ENCODE measurements at regions not wholly inside any gene's neighbourhood (a gene's known extent, or its start where the extent isn't known, plus 50 kb on each side); places are given as distances from the start of the nearest gene placed in this dataset.

- H3K36me3 ChIP-seq (ENCODE audit: control insufficient read depth, insufficient read depth, low read length) = no peaks in the 10 kb centered on the region
- H3K27ac ChIP-seq (ENCODE audit: low read depth, low read length) = no peak overlapping the region
- peaks cover 5% of the 10 kb centered on the region for H3K4me1 ChIP-seq (ENCODE audit: control insufficient read depth, insufficient read depth, low read length)
- H3K4me3 ChIP-seq (ENCODE audit: low read depth, low read length) = no peak overlapping the region
- no peak overlapping the region for H3K9ac ChIP-seq (ENCODE audit: low read depth, low read length)
- no peaks in the 10 kb centered on the region for H3K27me3 ChIP-seq (ENCODE audit: control insufficient read depth, insufficient read depth, low read length)
- H3K9me3 ChIP-seq (ENCODE audit: control insufficient read depth, insufficient read depth, low read length) = no peaks in the 10 kb centered on the region
These were observed 258.5 kb downstream of the FOXD2 start for GRCh38 chr1:47696404-47696736.

DNA sequence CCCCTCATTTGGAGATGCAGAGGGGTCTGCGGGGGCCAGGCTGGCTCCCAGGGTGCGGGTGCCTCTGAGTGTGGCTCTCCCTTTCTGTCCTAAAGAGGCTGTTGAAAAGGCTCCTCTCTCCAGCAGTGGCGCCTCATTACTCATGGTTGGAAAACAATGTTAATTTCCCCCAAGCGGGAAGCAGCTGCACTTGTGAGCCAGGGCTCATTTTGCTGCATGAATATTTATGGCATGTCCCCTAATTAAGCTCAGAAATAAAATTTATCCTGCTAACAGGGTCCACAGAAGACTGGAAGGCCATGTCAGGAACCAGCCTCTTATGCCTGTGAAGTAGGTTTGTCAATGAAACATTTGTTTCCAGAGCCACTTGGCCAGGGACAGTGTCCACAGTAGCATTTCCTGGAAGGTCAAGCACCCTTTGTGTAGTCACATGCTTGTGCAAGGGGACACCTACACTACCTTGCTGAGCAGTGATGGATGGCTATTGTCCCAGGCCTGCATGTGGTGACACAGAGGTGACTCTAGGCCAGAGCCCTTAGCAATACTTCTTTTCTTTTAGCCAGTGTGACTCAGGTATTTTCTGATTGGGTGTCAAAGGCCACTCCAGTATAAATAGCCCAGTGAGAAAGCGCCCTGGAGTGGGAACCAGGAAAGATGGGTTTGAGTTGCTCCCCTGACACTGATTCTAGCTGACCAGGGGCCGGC lies 259.0 kb downstream of the FOXD2 start:
- H3K4me3 ChIP-seq (ENCODE audit: low read depth, low read length) = no peak overlapping the region
- no peaks in the 10 kb centered on the region for H3K9me3 ChIP-seq (ENCODE audit: control insufficient read depth, insufficient read depth, low read length)
- no peaks in the 10 kb centered on the region for H3K36me3 ChIP-seq (ENCODE audit: control insufficient read depth, insufficient read depth, low read length)
- no peaks in the 10 kb centered on the region for H3K27me3 ChIP-seq (ENCODE audit: control insufficient read depth, insufficient read depth, low read length)
- peak overlapping the region; percentile 26 for H3K27ac ChIP-seq (ENCODE audit: low read depth, low read length)
- no peak overlapping the region for H3K9ac ChIP-seq (ENCODE audit: low read depth, low read length)
- peaks cover 5% of the 10 kb centered on the region for H3K4me1 ChIP-seq (ENCODE audit: control insufficient read depth, insufficient read depth, low read length)

GRCh38 chr1:47697616-47698335 lies 259.9 kb downstream of the FOXD2 start:
- Histone ChIP-seq H3K27me3 (ENCODE audit: control insufficient read depth, insufficient read depth, low read length) (no peaks in the 10 kb centered on the region), H3K9ac (ENCODE audit: low read depth, low read length) (no peak overlapping the region), H3K36me3 (ENCODE audit: control insufficient read depth, insufficient read depth, low read length) (no peaks in the 10 kb centered on the region), H3K27ac (ENCODE audit: low read depth, low read length) (no peak overlapping the region), H3K4me1 (ENCODE audit: control insufficient read depth, insufficient read depth, low read length) (peaks cover 5% of the 10 kb centered on the region), H3K9me3 (ENCODE audit: control insufficient read depth, insufficient read depth, low read length) (no peaks in the 10 kb centered on the region), H3K4me3 (ENCODE audit: low read depth, low read length) (no peak overlapping the region)

DNA sequence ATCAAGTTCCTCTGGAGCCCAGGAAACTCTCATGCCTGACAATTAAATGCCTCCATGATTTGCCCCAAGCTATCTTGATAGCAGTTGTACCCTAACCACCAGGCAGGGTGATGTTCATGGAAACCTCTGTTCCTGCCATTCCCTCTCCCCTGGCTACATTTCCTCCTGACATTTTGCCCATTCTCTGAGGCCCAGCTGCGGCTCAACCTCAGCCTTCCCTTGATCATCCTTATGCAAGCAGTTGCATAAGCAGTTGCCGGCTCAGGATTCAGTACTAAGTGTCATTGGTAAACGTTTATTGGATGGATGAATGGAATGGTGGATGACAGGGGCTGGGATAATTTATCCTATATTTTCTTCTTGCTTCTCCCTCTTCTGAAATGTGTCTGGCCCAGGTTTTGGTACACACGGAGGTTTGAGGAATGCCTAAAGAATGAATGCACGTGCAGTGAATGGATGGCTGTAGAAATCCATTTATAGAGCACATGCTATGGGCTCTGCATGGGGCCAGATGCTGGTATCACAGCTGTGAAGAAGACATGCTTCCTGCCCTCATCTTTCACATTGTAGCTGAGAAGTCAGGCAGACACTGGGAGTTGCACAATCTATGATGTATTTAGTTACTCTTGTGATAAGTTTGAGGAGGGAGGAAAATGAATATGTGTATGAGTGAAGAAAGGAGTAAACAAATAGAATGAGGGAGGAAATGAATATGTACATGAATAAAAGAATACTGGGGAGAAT lies 261.8 kb downstream of the FOXD2 start:
- H3K9ac ChIP-seq (ENCODE audit: low read depth, low read length) = no peak overlapping the region
- H3K36me3 ChIP-seq (ENCODE audit: control insufficient read depth, insufficient read depth, low read length) = no peaks in the 10 kb centered on the region
- peaks cover 5% of the 10 kb centered on the region for H3K4me1 ChIP-seq (ENCODE audit: control insufficient read depth, insufficient read depth, low read length)

GRCh38 chr1:47701283-47701682 lies 263.4 kb downstream of the FOXD2 start:
- Histone ChIP-seq H3K36me3 (ENCODE audit: control insufficient read depth, insufficient read depth, low read length) (no peaks in the 10 kb centered on the region), H3K4me1 (ENCODE audit: control insufficient read depth, insufficient read depth, low read length) (peaks cover 5% of the 10 kb centered on the region)

More for the DNA sequence above, 261.8 kb downstream of the FOXD2 start:
- Histone ChIP-seq H3K4me3 (ENCODE audit: low read depth, low read length) (no peak overlapping the region), H3K27me3 (ENCODE audit: control insufficient read depth, insufficient read depth, low read length) (no peaks in the 10 kb centered on the region), H3K27ac (ENCODE audit: low read depth, low read length) (no peak overlapping the region), H3K9me3 (ENCODE audit: control insufficient read depth, insufficient read depth, low read length) (no peaks in the 10 kb centered on the region)

DNA sequence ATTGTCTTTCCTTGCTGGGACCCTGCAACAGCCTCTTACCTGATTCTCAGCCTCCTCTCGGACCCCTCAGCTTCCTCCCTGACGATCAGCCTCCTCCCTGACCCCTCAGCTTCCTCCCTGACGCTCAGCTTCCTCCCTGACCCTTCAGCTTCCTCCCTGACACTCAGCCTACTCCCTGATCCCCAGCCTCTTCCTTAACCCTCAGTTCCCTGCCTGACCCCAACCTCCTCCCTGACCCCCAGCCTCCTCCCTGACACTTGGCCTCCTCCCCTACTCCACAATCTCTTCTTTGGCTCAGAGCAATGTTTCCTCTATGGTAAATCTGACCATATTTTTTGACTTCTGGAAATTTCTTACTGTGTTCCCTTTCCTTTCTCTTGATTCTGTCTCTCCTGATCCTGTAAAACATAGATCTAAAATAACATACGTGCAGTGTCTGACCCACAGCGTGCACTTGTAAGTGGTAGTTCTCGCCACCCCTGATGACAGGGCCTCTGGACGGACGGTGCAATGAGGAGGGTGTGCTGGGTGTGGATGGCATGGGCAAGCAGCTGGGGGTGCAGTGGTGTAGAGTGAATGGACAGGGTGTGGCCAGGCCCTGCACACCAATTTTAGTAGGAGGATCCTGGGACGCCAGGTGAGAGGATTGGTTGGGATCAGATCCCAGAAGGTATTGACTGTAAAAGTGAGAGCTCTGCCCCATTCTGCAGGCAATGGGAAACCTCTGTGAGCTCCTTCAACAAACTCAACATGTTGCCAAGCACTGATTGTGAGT lies 264.1 kb downstream of the FOXD2 start:
- Histone ChIP-seq H3K4me3 (ENCODE audit: low read depth, low read length) (no peak overlapping the region), H3K9ac (ENCODE audit: low read depth, low read length) (no peak overlapping the region), H3K27me3 (ENCODE audit: control insufficient read depth, insufficient read depth, low read length) (peaks cover 22% of the 10 kb centered on the region), H3K9me3 (ENCODE audit: control insufficient read depth, insufficient read depth, low read length) (no peaks in the 10 kb centered on the region), H3K27ac (ENCODE audit: low read depth, low read length) (no peak overlapping the region), H3K4me1 (ENCODE audit: control insufficient read depth, insufficient read depth, low read length) (peaks cover 2% of the 10 kb centered on the region), H3K36me3 (ENCODE audit: control insufficient read depth, insufficient read depth, low read length) (no peaks in the 10 kb centered on the region)

More at GRCh38 chr1:47701283-47701682, 263.4 kb downstream of the FOXD2 start:
- Histone ChIP-seq H3K27me3 (ENCODE audit: control insufficient read depth, insufficient read depth, low read length) (peaks cover 16% of the 10 kb centered on the region), H3K9ac (ENCODE audit: low read depth, low read length) (no peak overlapping the region), H3K4me3 (ENCODE audit: low read depth, low read length) (no peak overlapping the region), H3K27ac (ENCODE audit: low read depth, low read length) (no peak overlapping the region), H3K9me3 (ENCODE audit: control insufficient read depth, insufficient read depth, low read length) (no peaks in the 10 kb centered on the region)

DNA sequence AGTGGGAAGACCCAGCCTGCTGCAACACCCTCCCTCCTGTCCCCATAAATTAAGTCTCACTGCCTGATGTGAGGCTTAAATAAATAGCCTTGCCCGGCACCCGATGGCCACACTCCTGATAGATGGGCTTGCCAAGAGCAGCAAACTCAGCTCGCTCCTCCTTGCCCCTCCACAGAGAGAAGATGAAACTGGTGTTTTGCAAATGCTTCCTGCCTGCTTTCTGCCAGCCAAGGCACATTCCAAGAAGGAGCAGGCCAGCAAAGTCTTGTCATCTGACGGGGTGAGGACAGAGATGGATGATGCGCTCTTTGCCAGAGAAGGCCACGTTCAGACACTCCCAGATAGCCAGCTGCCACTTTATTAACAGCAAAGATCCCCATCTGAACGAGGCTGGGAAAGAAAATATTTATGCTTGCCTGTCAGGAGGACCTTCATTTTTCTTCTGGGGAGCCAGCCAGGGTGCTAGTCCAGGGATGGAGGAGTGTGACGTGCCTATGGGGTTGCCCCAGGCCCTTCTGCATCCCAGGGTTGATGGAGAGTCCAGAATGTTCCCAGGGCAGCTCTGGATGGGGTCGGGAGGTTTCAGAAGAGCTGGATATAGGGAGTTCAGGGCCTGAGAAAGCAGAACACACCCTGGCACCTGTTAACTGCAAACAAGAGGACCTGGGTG lies 265.4 kb downstream of the FOXD2 start:
- H3K36me3 ChIP-seq (ENCODE audit: control insufficient read depth, insufficient read depth, low read length) = no peaks in the 10 kb centered on the region
- peaks cover 4% of the 10 kb centered on the region; the same call in 1 of the 2 replicates for H3K4me1 ChIP-seq (ENCODE audit: control insufficient read depth, insufficient read depth, low read length)
- H3K9ac ChIP-seq (ENCODE audit: low read depth, low read length) = no peak overlapping the region
- H3K27ac ChIP-seq (ENCODE audit: low read depth, low read length) = no peak overlapping the region
- no peak overlapping the region for H3K4me3 ChIP-seq (ENCODE audit: low read depth, low read length)
- peaks cover 36% of the 10 kb centered on the region for H3K27me3 ChIP-seq (ENCODE audit: control insufficient read depth, insufficient read depth, low read length)
- H3K9me3 ChIP-seq (ENCODE audit: control insufficient read depth, insufficient read depth, low read length) = no peaks in the 10 kb centered on the region

- Histone ChIP-seq H3K9me3 (ENCODE audit: control insufficient read depth, insufficient read depth, low read length) (no peaks in the 10 kb centered on the region), H3K9ac (ENCODE audit: low read depth, low read length) (no peak overlapping the region), H3K4me1 (ENCODE audit: control insufficient read depth, insufficient read depth, low read length) (peaks cover 9% of the 10 kb centered on the region; the same call in 1 of the 2 replicates), H3K27me3 (ENCODE audit: control insufficient read depth, insufficient read depth, low read length) (peaks cover 44% of the 10 kb centered on the region), H3K4me3 (ENCODE audit: low read depth, low read length) (no peak overlapping the region), H3K36me3 (ENCODE audit: control insufficient read depth, insufficient read depth, low read length) (no peaks in the 10 kb centered on the region), H3K27ac (ENCODE audit: low read depth, low read length) (no peak overlapping the region)
These were observed 266.2 kb downstream of the FOXD2 start for GRCh38 chr1:47703981-47704596.

DNA sequence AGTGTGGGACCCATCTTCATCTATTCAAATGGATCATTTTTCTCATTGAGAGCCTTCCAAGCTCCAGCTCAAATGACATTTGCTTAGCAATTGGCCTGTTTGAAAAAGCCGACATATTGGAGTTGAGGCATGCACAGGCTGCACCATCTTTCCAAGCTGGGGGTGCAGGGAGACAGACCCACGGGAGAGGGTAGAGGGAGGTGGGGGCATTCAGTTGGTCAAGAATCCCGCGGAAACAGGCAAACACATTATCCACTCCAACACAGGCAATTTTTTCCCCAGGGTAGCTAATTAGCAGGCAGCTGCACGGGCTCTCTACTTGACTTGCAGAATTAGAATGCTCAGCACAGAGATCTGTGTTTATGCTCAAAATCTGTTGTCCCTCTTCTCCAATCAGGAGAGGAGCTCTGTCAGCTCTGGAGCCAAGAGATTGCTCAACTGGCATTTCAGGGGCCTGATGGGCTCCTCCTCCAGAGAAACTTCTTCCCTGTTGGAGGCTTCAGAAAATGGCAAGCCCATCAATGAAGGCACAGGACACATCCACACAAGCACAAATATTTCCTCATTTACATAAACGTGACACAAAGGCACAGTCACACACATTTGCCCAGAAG lies 267.8 kb downstream of the FOXD2 start:
- Histone ChIP-seq H3K27me3 (ENCODE audit: control insufficient read depth, insufficient read depth, low read length) (peaks cover 59% of the 10 kb centered on the region), H3K4me3 (ENCODE audit: low read depth, low read length) (no peak overlapping the region), H3K9ac (ENCODE audit: low read depth, low read length) (no peak overlapping the region), H3K4me1 (ENCODE audit: control insufficient read depth, insufficient read depth, low read length) (peaks cover 9% of the 10 kb centered on the region), H3K9me3 (ENCODE audit: control insufficient read depth, insufficient read depth, low read length) (no peaks in the 10 kb centered on the region), H3K36me3 (ENCODE audit: control insufficient read depth, insufficient read depth, low read length) (no peaks in the 10 kb centered on the region), H3K27ac (ENCODE audit: low read depth, low read length) (no peak overlapping the region)

- Histone ChIP-seq H3K9ac (ENCODE audit: low read depth, low read length) (no peak overlapping the region), H3K27me3 (ENCODE audit: control insufficient read depth, insufficient read depth, low read length) (peaks cover 78% of the 10 kb centered on the region), H3K9me3 (ENCODE audit: control insufficient read depth, insufficient read depth, low read length) (no peaks in the 10 kb centered on the region), H3K4me3 (ENCODE audit: low read depth, low read length) (no peak overlapping the region), H3K27ac (ENCODE audit: low read depth, low read length) (no peak overlapping the region), H3K36me3 (ENCODE audit: control insufficient read depth, insufficient read depth, low read length) (no peaks in the 10 kb centered on the region), H3K4me1 (ENCODE audit: control insufficient read depth, insufficient read depth, low read length) (peaks cover 13% of the 10 kb centered on the region)
These were observed 269.7 kb downstream of the FOXD2 start for GRCh38 chr1:47707503-47707902.

Measured in HUES48 (cell line).